Ovary (tissue), 3 donors: ENCODE measurements at regions not wholly inside any gene's neighbourhood (a gene's known extent, or its start where the extent isn't known, plus 50 kb on each side); places are given as distances from the start of the nearest gene placed in this dataset.
"Not testable (repeated sequence)": the region's sequence is repeated elsewhere in the genome, so short reads cannot be mapped to it uniquely, and the experiment has no call there.

ENCODE experiments used
- CTCF ChIP-seq, 3 donors: fragments of 450-650 bp in 2 of 3; fragments of 200-600 bp in 1 of 3; IDR thresholded peaks; one replicate each; pipeline versions ENCODE4 v1.5.1 to v1.8.0; 2016 to 2022; ENCODE audit warnings: antibody characterized with exemption in 3 of 3, mild to moderate bottlenecking in 1 of 3
- EP300 ChIP-seq: sonication (generic); formaldehyde crosslinking; IDR thresholded peaks from one replicate; pipeline ENCODE4 v1.6.1; 2017; ENCODE audit warnings: antibody characterized with exemption
- POLR2A ChIP-seq: fragments of 450-650 bp; IDR thresholded peaks from one replicate; pipeline ENCODE4 v1.6.1; 2017; ENCODE audit warnings: antibody characterized with exemption, mild to moderate bottlenecking, moderate library complexity
- donor health status: DM: no; HTN: no; CAD: no.

- not testable (repeated sequence) for TF ChIP-seq CTCF (IDR thresholded peaks at IDR 0.05); POLR2A; EP300
Observed at GRCh38 chr1:206366772-206367171, 103.5 kb upstream of the IKBKE start.
